CD14-positive monocyte (primary cell): ENCODE measurements at regions not wholly inside any gene's neighbourhood (a gene's known extent, or its start where the extent isn't known, plus 50 kb on each side); places are given as distances from the start of the nearest gene placed in this dataset.

Source experiments
- DNase-seq, 3 donors: peaks; one replicate each; pipeline ENCODE4 v3.0.0-alpha.2; 2011 to 2022
- H2AFZ ChIP-seq: 2 replicates; pipeline ENCODE4 v1.6.0; 2012; ENCODE audit warnings: mild to moderate bottlenecking, low read depth, low read length, inconsistent platforms; ENCODE audit not compliant: insufficient read depth, poor library complexity, severe bottlenecking
- H3K27ac ChIP-seq, 2 donors: 1 replicate in 1 of 2; 2 replicates in 1 of 2; pipeline ENCODE4 v1.5.1; 2012 to 2013; ENCODE audit warnings: low read length in 2 of 2, control low read depth in 1 of 2, inconsistent platforms in 1 of 2, low read depth in 1 of 2, mild to moderate bottlenecking in 1 of 2
- H3K27me3 ChIP-seq, 2 donors: one replicate each; pipeline versions ENCODE4 v1.6.0 to v1.6.1; 2011 to 2013; ENCODE audit warnings: low read length in 2 of 2; ENCODE audit not compliant: control insufficient read depth in 2 of 2, insufficient read depth in 2 of 2
- H3K36me3 ChIP-seq, 2 donors: replicated peaks in 1 of 2; 1 replicate in 1 of 2; 2 replicates in 1 of 2; pipeline versions ENCODE4 v1.5.1 to v1.6.1; 2012 to 2013; ENCODE audit warnings: low read length in 2 of 2, control low read depth in 1 of 2, inconsistent platforms in 1 of 2, mild to moderate bottlenecking in 1 of 2; ENCODE audit not compliant: insufficient read depth in 2 of 2, control insufficient read depth in 1 of 2
- H3K4me1 ChIP-seq, 2 donors: 1 replicate in 1 of 2; 2 replicates in 1 of 2; pipeline versions ENCODE4 v1.5.1 to v1.6.1; 2012 to 2013; ENCODE audit warnings: low read length in 2 of 2, control low read depth in 1 of 2, inconsistent platforms in 1 of 2, mild to moderate bottlenecking in 1 of 2, moderate library complexity in 1 of 2; ENCODE audit not compliant: insufficient read depth in 2 of 2, control insufficient read depth in 1 of 2
- H3K4me2 ChIP-seq: replicated peaks from 2 replicates; pipeline ENCODE3; 2012; ENCODE audit warnings: low read length, moderate library complexity, mild to moderate bottlenecking; ENCODE audit not compliant: poor library complexity, severe bottlenecking; ENCODE audit errors: extremely low read depth
- H3K4me3 ChIP-seq, 3 experiments: fragments of 200-600 bp in 1 of 3; sonication (generic) in 1 of 3; replicated peaks in 1 of 3; 1 replicate in 2 of 3; 2 replicates in 1 of 3; pipeline ENCODE4 v1.5.1; 2011 to 2013; ENCODE audit warnings: low read length in 3 of 3, mild to moderate bottlenecking in 3 of 3, control low read depth in 2 of 3, low read depth in 2 of 3, inconsistent platforms in 1 of 3, moderate library complexity in 1 of 3
- H3K79me2 ChIP-seq: 2 replicates; pipeline ENCODE4 v1.6.0; 2012; ENCODE audit warnings: mild to moderate bottlenecking, control low read depth, inconsistent platforms, low read length, moderate library complexity; ENCODE audit not compliant: insufficient read depth
- H3K9ac ChIP-seq: 2 replicates; pipeline ENCODE4 v1.6.0; 2017; ENCODE audit warnings: low read length, mild to moderate bottlenecking; ENCODE audit not compliant: insufficient read depth, poor library complexity, severe bottlenecking
- H3K9me3 ChIP-seq, 2 donors: replicated peaks in 1 of 2; 1 replicate in 1 of 2; 2 replicates in 1 of 2; pipeline versions ENCODE4 v1.5.1 to v1.6.1; 2012 to 2013; ENCODE audit warnings: low read length in 2 of 2, control low read depth in 1 of 2; ENCODE audit not compliant: control insufficient read depth in 1 of 2, insufficient read depth in 1 of 2
- H4K20me1 ChIP-seq: 2 replicates; pipeline ENCODE4 v1.6.0; 2012; ENCODE audit warnings: mild to moderate bottlenecking, low read length, control low read depth, moderate library complexity; ENCODE audit not compliant: insufficient read depth
- H3K27ac Mint-ChIP-seq, 7 donors: one replicate each; pipeline ENCODE4 v1.8.0; 2020; ENCODE audit warnings: mild to moderate bottlenecking in 7 of 7, mixed read lengths in 7 of 7, moderate library complexity in 6 of 7, inconsistent platforms in 2 of 7
- H3K27me3 Mint-ChIP-seq, 3 donors: one replicate each; pipeline ENCODE4 v1.8.0; 2021 to 2022; ENCODE audit warnings: low read depth in 3 of 3, mild to moderate bottlenecking in 3 of 3, mixed read lengths in 3 of 3, moderate library complexity in 3 of 3, inconsistent platforms in 1 of 3
- H3K36me3 Mint-ChIP-seq, 2 donors: one replicate each; pipeline ENCODE4 v1.8.0; 2020; ENCODE audit warnings: mixed read lengths in 2 of 2, inconsistent platforms in 1 of 2, mild to moderate bottlenecking in 1 of 2
- H3K4me1 Mint-ChIP-seq: one replicate; pipeline ENCODE4 v1.8.0; 2020; ENCODE audit warnings: mild to moderate bottlenecking, mixed read lengths
- H3K4me3 Mint-ChIP-seq, 2 donors: one replicate each; pipeline ENCODE4 v1.8.0; 2020; ENCODE audit warnings: mild to moderate bottlenecking in 2 of 2, mixed read lengths in 2 of 2, moderate library complexity in 1 of 2
- H3K9me3 Mint-ChIP-seq, 7 donors: one replicate each; pipeline ENCODE4 v1.8.0; 2020 to 2022; ENCODE audit warnings: mixed read lengths in 7 of 7, mild to moderate bottlenecking in 6 of 7, moderate library complexity in 6 of 7, inconsistent platforms in 2 of 7
- WGBS: methylation state at CpG from one replicate; pipeline ENCODE4 v1.1.5; 2013; ENCODE audit warnings: missing lambda C conversion rate; ENCODE audit not compliant: insufficient coverage; 5-methylcytosine and 5-hydroxymethylcytosine counted together
- intact Hi-C, 2 donors: fragments of 100-400 bp; cut with micrococcal nuclease; formaldehyde crosslinking; loops; one replicate each; pipeline versions ENCODE4 v1.15.0 to v1.15.1; 2023
- TF ChIP-seq, protein P1 (sequence below): fragments of 200-600 bp; IDR thresholded peaks from one replicate; pipeline ENCODE4 v1.8.0; 2022; ENCODE audit warnings: antibody characterized with exemption, mild to moderate bottlenecking

DNA sequence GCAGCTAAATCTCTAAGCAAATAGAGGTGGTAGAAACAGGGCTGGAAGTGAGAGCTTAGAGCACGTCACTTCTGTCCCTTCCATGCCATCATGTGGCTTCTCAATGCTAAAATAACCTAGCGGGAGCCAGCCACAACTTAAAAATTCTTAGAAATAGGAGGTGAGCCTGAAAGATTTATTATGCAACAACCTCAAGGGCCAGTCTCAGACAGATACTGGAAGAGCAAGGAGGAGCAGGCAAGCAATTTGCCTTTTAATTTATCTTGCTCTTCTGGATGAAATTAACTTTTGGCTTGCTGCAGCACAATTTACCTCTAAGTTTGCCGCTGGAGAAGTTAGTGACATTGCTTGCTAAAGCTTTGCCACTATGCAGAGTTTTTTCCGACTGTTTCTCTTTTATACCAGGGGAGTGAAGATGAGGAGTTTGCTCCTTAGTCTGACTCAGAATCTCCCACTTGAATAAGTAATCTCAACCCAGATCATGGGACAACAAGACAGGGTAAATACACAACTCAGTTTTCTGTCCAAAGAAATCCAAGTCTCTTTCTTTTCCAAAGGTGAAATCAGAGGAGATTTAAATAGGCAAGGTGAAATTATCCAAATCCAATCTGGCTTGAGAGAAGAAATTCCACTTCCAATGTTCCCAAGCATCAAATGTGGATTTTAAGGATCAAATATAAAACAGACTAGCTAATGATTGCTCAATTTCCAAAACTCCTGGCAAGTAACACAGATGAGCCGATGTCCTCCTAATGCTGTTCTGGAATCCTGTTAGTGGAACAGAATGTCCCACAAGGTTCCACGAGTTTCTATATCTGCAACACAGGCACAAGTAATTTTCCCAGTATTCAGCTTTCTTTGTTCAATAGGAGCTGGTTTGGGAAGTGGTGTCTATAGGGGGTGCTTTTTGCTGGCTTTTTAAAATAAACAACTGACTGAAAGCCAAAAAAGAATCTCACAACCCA is 329.4 kb upstream of the RORA start:
- Mint-ChIP-seq H3K4me3 (no peak overlapping the region), H3K4me1 (no peaks in the 10 kb centered on the region), H3K9me3 (peaks cover 0 to 6% (median 2%) of the 10 kb centered on the region in 7 donors), H3K27ac (no peak overlapping the region), H3K36me3 (no peaks in the 10 kb centered on the region), H3K27me3 (peaks cover 0 to 3% (median 3%) of the 10 kb centered on the region in 3 donors)
- Histone ChIP-seq H3K4me3 (no peak overlapping the region), H3K36me3 (no peaks in the 10 kb centered on the region), H3K27me3 (peaks cover 0 to 2% of the 10 kb centered on the region in 2 donors), H3K79me2 (no peaks in the 10 kb centered on the region), H3K27ac (no peak overlapping the region), H4K20me1 (no peaks in the 10 kb centered on the region), H3K9me3 (no peaks in the 10 kb centered on the region), H3K4me2 (no peak overlapping the region), H2AFZ (no peak overlapping the region), H3K4me1 (no peaks in the 10 kb centered on the region), H3K9ac (no peak overlapping the region)
- WGBS = no CpG with 5 or more reads among the region's 6 CpGs
- TF ChIP-seq, protein P1, sequence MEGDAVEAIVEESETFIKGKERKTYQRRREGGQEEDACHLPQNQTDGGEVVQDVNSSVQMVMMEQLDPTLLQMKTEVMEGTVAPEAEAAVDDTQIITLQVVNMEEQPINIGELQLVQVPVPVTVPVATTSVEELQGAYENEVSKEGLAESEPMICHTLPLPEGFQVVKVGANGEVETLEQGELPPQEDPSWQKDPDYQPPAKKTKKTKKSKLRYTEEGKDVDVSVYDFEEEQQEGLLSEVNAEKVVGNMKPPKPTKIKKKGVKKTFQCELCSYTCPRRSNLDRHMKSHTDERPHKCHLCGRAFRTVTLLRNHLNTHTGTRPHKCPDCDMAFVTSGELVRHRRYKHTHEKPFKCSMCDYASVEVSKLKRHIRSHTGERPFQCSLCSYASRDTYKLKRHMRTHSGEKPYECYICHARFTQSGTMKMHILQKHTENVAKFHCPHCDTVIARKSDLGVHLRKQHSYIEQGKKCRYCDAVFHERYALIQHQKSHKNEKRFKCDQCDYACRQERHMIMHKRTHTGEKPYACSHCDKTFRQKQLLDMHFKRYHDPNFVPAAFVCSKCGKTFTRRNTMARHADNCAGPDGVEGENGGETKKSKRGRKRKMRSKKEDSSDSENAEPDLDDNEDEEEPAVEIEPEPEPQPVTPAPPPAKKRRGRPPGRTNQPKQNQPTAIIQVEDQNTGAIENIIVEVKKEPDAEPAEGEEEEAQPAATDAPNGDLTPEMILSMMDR = no peak
- intact Hi-C loops = no loop called here
- DNase-seq = no peak

DNA sequence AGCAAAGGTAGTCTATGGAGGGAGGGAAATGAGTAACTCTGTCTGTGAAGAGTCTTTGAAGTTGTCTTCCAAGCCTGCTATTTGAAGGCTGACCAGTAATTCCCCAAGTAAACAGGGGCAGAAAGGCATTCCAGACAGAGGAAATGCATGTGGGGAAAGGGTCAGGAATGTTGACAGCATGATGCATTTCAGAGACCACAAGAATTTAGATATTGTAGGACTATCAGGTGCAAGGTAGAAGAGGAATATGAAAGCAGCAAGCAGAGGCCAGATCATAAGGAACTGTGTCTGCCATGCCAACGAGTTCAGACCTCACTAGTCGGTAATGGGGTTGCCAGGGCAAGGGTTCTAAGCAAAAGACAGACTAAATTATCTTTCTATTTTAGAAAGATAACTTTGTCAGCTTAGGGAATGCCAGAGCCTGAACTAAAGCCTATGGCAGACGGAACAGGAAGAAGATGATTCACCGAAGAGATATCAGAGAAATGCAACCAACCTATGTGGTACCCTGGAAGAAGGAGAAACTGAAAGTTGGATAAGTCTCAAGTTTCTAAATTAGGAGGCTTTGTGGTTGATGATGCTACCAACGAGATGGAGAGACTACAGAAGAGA is 327.0 kb upstream of the RORA start:
- H3K4me3 ChIP-seq = no peak overlapping the region
- H3K27me3 ChIP-seq = peaks cover 0 to 2% of the 10 kb centered on the region in 2 donors
- H3K4me1 Mint-ChIP-seq = no peaks in the 10 kb centered on the region
- no peaks in the 10 kb centered on the region for H4K20me1 ChIP-seq
- no peak overlapping the region for H3K27ac Mint-ChIP-seq
- TF ChIP-seq, protein P1 = no peak
- no peaks in the 10 kb centered on the region for H3K79me2 ChIP-seq
- intact Hi-C loops = no loop called here
- H3K4me3 Mint-ChIP-seq = no peak overlapping the region
- H3K9me3 Mint-ChIP-seq = peaks cover 0 to 4% (median 2%) of the 10 kb centered on the region in 7 donors
- no peaks in the 10 kb centered on the region for H3K4me1 ChIP-seq
- no peak for DNase-seq
- H3K27me3 Mint-ChIP-seq = peaks cover 0 to 3% (median 3%) of the 10 kb centered on the region in 3 donors
- no peak overlapping the region for H3K9ac ChIP-seq
- no peaks in the 10 kb centered on the region for H3K36me3 ChIP-seq
- WGBS = 68% methylated on average over 2 of the region's 5 CpGs
- H3K9me3 ChIP-seq = no peaks in the 10 kb centered on the region
- no peak overlapping the region for H3K27ac ChIP-seq
- no peaks in the 10 kb centered on the region for H3K36me3 Mint-ChIP-seq
- no peak overlapping the region for H3K4me2 ChIP-seq
- no peak overlapping the region for H2AFZ ChIP-seq
